ENCODE measurements at regions not wholly inside any gene's neighbourhood (a gene's known extent, or its start where the extent isn't known, plus 50 kb on each side); places are given as distances from the start of the nearest gene placed in this dataset.

- no peak for TF ChIP-seq CTCF (IDR thresholded peaks at IDR 0.05)
- no peak for TF ChIP-seq POLR2A (IDR thresholded peaks at IDR 0.05)
These were observed 130.6 kb upstream of the PDE4D start for GRCh38 chr5:60024104-60024503.
